CD14-positive monocyte (primary cell): ENCODE measurements at regions not wholly inside any gene's neighbourhood (a gene's known extent, or its start where the extent isn't known, plus 50 kb on each side); places are given as distances from the start of the nearest gene placed in this dataset.

Experiments used
- DNase-seq, 3 donors: peaks; one replicate each; pipeline ENCODE4 v3.0.0-alpha.2; 2011 to 2022
- H2AFZ ChIP-seq: 2 replicates; pipeline ENCODE4 v1.6.0; 2012; ENCODE audit warnings: mild to moderate bottlenecking, low read depth, low read length, inconsistent platforms; ENCODE audit not compliant: insufficient read depth, poor library complexity, severe bottlenecking
- H3K27ac ChIP-seq, 2 donors: 1 replicate in 1 of 2; 2 replicates in 1 of 2; pipeline ENCODE4 v1.5.1; 2012 to 2013; ENCODE audit warnings: low read length in 2 of 2, control low read depth in 1 of 2, inconsistent platforms in 1 of 2, low read depth in 1 of 2, mild to moderate bottlenecking in 1 of 2
- H3K27me3 ChIP-seq, 2 donors: one replicate each; pipeline versions ENCODE4 v1.6.0 to v1.6.1; 2011 to 2013; ENCODE audit warnings: low read length in 2 of 2; ENCODE audit not compliant: control insufficient read depth in 2 of 2, insufficient read depth in 2 of 2
- H3K36me3 ChIP-seq, 2 donors: replicated peaks in 1 of 2; 1 replicate in 1 of 2; 2 replicates in 1 of 2; pipeline versions ENCODE4 v1.5.1 to v1.6.1; 2012 to 2013; ENCODE audit warnings: low read length in 2 of 2, control low read depth in 1 of 2, inconsistent platforms in 1 of 2, mild to moderate bottlenecking in 1 of 2; ENCODE audit not compliant: insufficient read depth in 2 of 2, control insufficient read depth in 1 of 2
- H3K4me1 ChIP-seq, 2 donors: 1 replicate in 1 of 2; 2 replicates in 1 of 2; pipeline versions ENCODE4 v1.5.1 to v1.6.1; 2012 to 2013; ENCODE audit warnings: low read length in 2 of 2, control low read depth in 1 of 2, inconsistent platforms in 1 of 2, mild to moderate bottlenecking in 1 of 2, moderate library complexity in 1 of 2; ENCODE audit not compliant: insufficient read depth in 2 of 2, control insufficient read depth in 1 of 2
- H3K4me2 ChIP-seq: replicated peaks from 2 replicates; pipeline ENCODE3; 2012; ENCODE audit warnings: low read length, moderate library complexity, mild to moderate bottlenecking; ENCODE audit not compliant: poor library complexity, severe bottlenecking; ENCODE audit errors: extremely low read depth
- H3K4me3 ChIP-seq, 3 experiments: fragments of 200-600 bp in 1 of 3; sonication (generic) in 1 of 3; replicated peaks in 1 of 3; 1 replicate in 2 of 3; 2 replicates in 1 of 3; pipeline ENCODE4 v1.5.1; 2011 to 2013; ENCODE audit warnings: low read length in 3 of 3, mild to moderate bottlenecking in 3 of 3, control low read depth in 2 of 3, low read depth in 2 of 3, inconsistent platforms in 1 of 3, moderate library complexity in 1 of 3
- H3K79me2 ChIP-seq: 2 replicates; pipeline ENCODE4 v1.6.0; 2012; ENCODE audit warnings: mild to moderate bottlenecking, control low read depth, inconsistent platforms, low read length, moderate library complexity; ENCODE audit not compliant: insufficient read depth
- H3K9ac ChIP-seq: 2 replicates; pipeline ENCODE4 v1.6.0; 2017; ENCODE audit warnings: low read length, mild to moderate bottlenecking; ENCODE audit not compliant: insufficient read depth, poor library complexity, severe bottlenecking
- H3K9me3 ChIP-seq, 2 donors: replicated peaks in 1 of 2; 1 replicate in 1 of 2; 2 replicates in 1 of 2; pipeline versions ENCODE4 v1.5.1 to v1.6.1; 2012 to 2013; ENCODE audit warnings: low read length in 2 of 2, control low read depth in 1 of 2; ENCODE audit not compliant: control insufficient read depth in 1 of 2, insufficient read depth in 1 of 2
- H4K20me1 ChIP-seq: 2 replicates; pipeline ENCODE4 v1.6.0; 2012; ENCODE audit warnings: mild to moderate bottlenecking, low read length, control low read depth, moderate library complexity; ENCODE audit not compliant: insufficient read depth
- H3K27ac Mint-ChIP-seq, 7 donors: one replicate each; pipeline ENCODE4 v1.8.0; 2020; ENCODE audit warnings: mild to moderate bottlenecking in 7 of 7, mixed read lengths in 7 of 7, moderate library complexity in 6 of 7, inconsistent platforms in 2 of 7
- H3K27me3 Mint-ChIP-seq, 3 donors: one replicate each; pipeline ENCODE4 v1.8.0; 2021 to 2022; ENCODE audit warnings: low read depth in 3 of 3, mild to moderate bottlenecking in 3 of 3, mixed read lengths in 3 of 3, moderate library complexity in 3 of 3, inconsistent platforms in 1 of 3
- H3K36me3 Mint-ChIP-seq, 2 donors: one replicate each; pipeline ENCODE4 v1.8.0; 2020; ENCODE audit warnings: mixed read lengths in 2 of 2, inconsistent platforms in 1 of 2, mild to moderate bottlenecking in 1 of 2
- H3K4me1 Mint-ChIP-seq: one replicate; pipeline ENCODE4 v1.8.0; 2020; ENCODE audit warnings: mild to moderate bottlenecking, mixed read lengths
- H3K4me3 Mint-ChIP-seq, 2 donors: one replicate each; pipeline ENCODE4 v1.8.0; 2020; ENCODE audit warnings: mild to moderate bottlenecking in 2 of 2, mixed read lengths in 2 of 2, moderate library complexity in 1 of 2
- H3K9me3 Mint-ChIP-seq, 7 donors: one replicate each; pipeline ENCODE4 v1.8.0; 2020 to 2022; ENCODE audit warnings: mixed read lengths in 7 of 7, mild to moderate bottlenecking in 6 of 7, moderate library complexity in 6 of 7, inconsistent platforms in 2 of 7
- WGBS: methylation state at CpG from one replicate; pipeline ENCODE4 v1.1.5; 2013; ENCODE audit warnings: missing lambda C conversion rate; ENCODE audit not compliant: insufficient coverage; 5-methylcytosine and 5-hydroxymethylcytosine counted together
- intact Hi-C, 2 donors: fragments of 100-400 bp; cut with micrococcal nuclease; formaldehyde crosslinking; loops; one replicate each; pipeline versions ENCODE4 v1.15.0 to v1.15.1; 2023
- TF ChIP-seq, protein P1 (sequence below): fragments of 200-600 bp; IDR thresholded peaks from one replicate; pipeline ENCODE4 v1.8.0; 2022; ENCODE audit warnings: antibody characterized with exemption, mild to moderate bottlenecking

- intact Hi-C loops, result no loop called here
- Histone ChIP-seq H3K9me3 (no peaks in the 10 kb centered on the region), H3K79me2 (no peaks in the 10 kb centered on the region), H4K20me1 (no peaks in the 10 kb centered on the region), H3K27me3 (no peaks in the 10 kb centered on the region), H3K4me3 (no peak overlapping the region), H2AFZ (no peak overlapping the region), H3K9ac (no peak overlapping the region), H3K4me1 (no peaks in the 10 kb centered on the region), H3K27ac (no peak overlapping the region), H3K4me2 (no peak overlapping the region), H3K36me3 (no peaks in the 10 kb centered on the region)
- no peak for DNase-seq
- no peaks in the 10 kb centered on the region for H3K36me3 Mint-ChIP-seq
- no peak overlapping the region for H3K27ac Mint-ChIP-seq
- no peak overlapping the region for H3K4me3 Mint-ChIP-seq
- H3K9me3 Mint-ChIP-seq, result peaks cover 0 to 1% (median 0%) of the 10 kb centered on the region in 7 donors
- no peaks in the 10 kb centered on the region for H3K4me1 Mint-ChIP-seq
- H3K27me3 Mint-ChIP-seq, result no peaks in the 10 kb centered on the region
- TF ChIP-seq, protein P1, sequence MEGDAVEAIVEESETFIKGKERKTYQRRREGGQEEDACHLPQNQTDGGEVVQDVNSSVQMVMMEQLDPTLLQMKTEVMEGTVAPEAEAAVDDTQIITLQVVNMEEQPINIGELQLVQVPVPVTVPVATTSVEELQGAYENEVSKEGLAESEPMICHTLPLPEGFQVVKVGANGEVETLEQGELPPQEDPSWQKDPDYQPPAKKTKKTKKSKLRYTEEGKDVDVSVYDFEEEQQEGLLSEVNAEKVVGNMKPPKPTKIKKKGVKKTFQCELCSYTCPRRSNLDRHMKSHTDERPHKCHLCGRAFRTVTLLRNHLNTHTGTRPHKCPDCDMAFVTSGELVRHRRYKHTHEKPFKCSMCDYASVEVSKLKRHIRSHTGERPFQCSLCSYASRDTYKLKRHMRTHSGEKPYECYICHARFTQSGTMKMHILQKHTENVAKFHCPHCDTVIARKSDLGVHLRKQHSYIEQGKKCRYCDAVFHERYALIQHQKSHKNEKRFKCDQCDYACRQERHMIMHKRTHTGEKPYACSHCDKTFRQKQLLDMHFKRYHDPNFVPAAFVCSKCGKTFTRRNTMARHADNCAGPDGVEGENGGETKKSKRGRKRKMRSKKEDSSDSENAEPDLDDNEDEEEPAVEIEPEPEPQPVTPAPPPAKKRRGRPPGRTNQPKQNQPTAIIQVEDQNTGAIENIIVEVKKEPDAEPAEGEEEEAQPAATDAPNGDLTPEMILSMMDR, result no peak
Measured at GRCh38 chr2:83908750-83909149, 550.3 kb downstream of the SUCLG1 start.

DNA sequence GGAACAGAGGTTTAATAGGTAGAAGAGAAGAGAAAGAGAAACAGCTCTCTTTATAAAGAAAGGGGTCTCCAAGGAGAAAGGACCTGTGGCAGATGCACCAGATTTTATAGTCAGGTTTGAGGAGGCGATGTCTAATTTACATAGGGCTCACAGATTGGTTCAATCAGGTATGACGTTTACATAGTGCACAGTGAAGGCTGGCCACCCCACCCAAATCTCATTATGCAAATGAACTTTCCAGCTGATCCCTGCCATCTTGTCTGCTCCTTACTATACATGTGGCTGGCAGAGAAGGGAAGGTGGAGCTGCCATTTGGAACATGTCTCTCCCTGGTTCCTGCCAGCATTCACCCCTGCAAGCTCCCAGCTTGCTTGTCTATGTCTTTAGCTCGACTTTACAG lies 557.8 kb downstream of the SUCLG1 start:
- intact Hi-C loops, result no loop called here
- H3K4me3 Mint-ChIP-seq, result no peak overlapping the region

More for the DNA sequence above, 557.8 kb downstream of the SUCLG1 start:
- Histone ChIP-seq H2AFZ (no peak overlapping the region), H3K36me3 (no peaks in the 10 kb centered on the region), H3K9ac (no peak overlapping the region), H3K4me2 (no peak overlapping the region), H4K20me1 (no peaks in the 10 kb centered on the region), H3K27me3 (no peaks in the 10 kb centered on the region), H3K9me3 (no peaks in the 10 kb centered on the region), H3K4me3 (no peak overlapping the region), H3K27ac (no peak overlapping the region), H3K79me2 (no peaks in the 10 kb centered on the region), H3K4me1 (no peaks in the 10 kb centered on the region)
- Mint-ChIP-seq H3K27me3 (peaks cover 0 to 2% (median 0%) of the 10 kb centered on the region in 3 donors), H3K27ac (no peak overlapping the region), H3K36me3 (no peaks in the 10 kb centered on the region), H3K4me1 (no peaks in the 10 kb centered on the region), H3K9me3 (peaks cover 0 to 11% (median 0%) of the 10 kb centered on the region in 7 donors)
- DNase-seq, result no peak
- TF ChIP-seq, protein P1, result no peak
- WGBS, result no CpG with 5 or more reads among the region's 3 CpGs
